ENCODE measurements at regions not wholly inside any gene's neighbourhood (a gene's known extent, or its start where the extent isn't known, plus 50 kb on each side); places are given as distances from the start of the nearest gene placed in this dataset.
A peak's percentile ranks its signal among the peaks of the same experiment; 100 is the strongest.

GRCh38 chr12:91718326-91718725 is 427.3 kb downstream of the BTG1 start:
- TF ChIP-seq GATA3 (IDR thresholded peaks at IDR 0.05; ENCODE audit: low read depth, low read length) (no peak), GATA2 (IDR thresholded peaks at IDR 0.05; ENCODE audit: low read depth, low read length) (no peak)

GRCh38 chr12:91717804-91718203 is 427.8 kb downstream of the BTG1 start:
- no peak for TF ChIP-seq GATA3 (IDR thresholded peaks at IDR 0.05; ENCODE audit: low read depth, low read length)
- TF ChIP-seq GATA2 (IDR thresholded peaks at IDR 0.05; ENCODE audit: low read depth, low read length) = no peak

- TF ChIP-seq GATA3 (IDR thresholded peaks at IDR 0.05; ENCODE audit: low read depth, low read length) = no peak
- TF ChIP-seq GATA2 (IDR thresholded peaks at IDR 0.05; ENCODE audit: low read depth, low read length) = no peak
Measured at GRCh38 chr12:91706466-91706865, 439.2 kb downstream of the BTG1 start.

GRCh38 chr12:91704446-91704845 is 441.2 kb downstream of the BTG1 start:
- TF ChIP-seq GATA2 (IDR thresholded peaks at IDR 0.05; ENCODE audit: low read depth, low read length) = no peak
- TF ChIP-seq GATA3 (IDR thresholded peaks at IDR 0.05; ENCODE audit: low read depth, low read length) = no peak

- TF ChIP-seq GATA2 (IDR thresholded peaks at IDR 0.05; ENCODE audit: low read depth, low read length) = no peak
- TF ChIP-seq GATA3 (IDR thresholded peaks at IDR 0.05; ENCODE audit: low read depth, low read length) = no peak
Measured at GRCh38 chr12:91703491-91704283, 442.0 kb downstream of the BTG1 start.

GRCh38 chr12:91702843-91703425 is 442.7 kb downstream of the BTG1 start:
- TF ChIP-seq GATA3 (IDR thresholded peaks at IDR 0.05; ENCODE audit: low read depth, low read length) (no peak), GATA2 (IDR thresholded peaks at IDR 0.05; ENCODE audit: low read depth, low read length) (no peak)

GRCh38 chr12:91695964-91696363 is 449.7 kb downstream of the BTG1 start:
- TF ChIP-seq GATA3 (IDR thresholded peaks at IDR 0.05; ENCODE audit: low read depth, low read length) = no peak
- TF ChIP-seq GATA2 (IDR thresholded peaks at IDR 0.05; ENCODE audit: low read depth, low read length) = 0 out of 2 replicates have a peak, but pooled peaks have one; percentile 30

- no peak for TF ChIP-seq GATA3 (IDR thresholded peaks at IDR 0.05; ENCODE audit: low read depth, low read length)
- TF ChIP-seq GATA2 (IDR thresholded peaks at IDR 0.05; ENCODE audit: low read depth, low read length) = no peak
Measured at GRCh38 chr12:91690531-91690930, 455.1 kb downstream of the BTG1 start.

- TF ChIP-seq GATA3 (IDR thresholded peaks at IDR 0.05; ENCODE audit: low read depth, low read length) (no peak), GATA2 (IDR thresholded peaks at IDR 0.05; ENCODE audit: low read depth, low read length) (no peak)
Measured at GRCh38 chr12:91687052-91688017, 458.3 kb downstream of the BTG1 start.

- TF ChIP-seq GATA2 (IDR thresholded peaks at IDR 0.05; ENCODE audit: low read depth, low read length) (no peak), GATA3 (IDR thresholded peaks at IDR 0.05; ENCODE audit: low read depth, low read length) (no peak)
Measured at GRCh38 chr12:91685917-91686316, 459.7 kb downstream of the BTG1 start.

GRCh38 chr12:91681751-91682150 is 463.9 kb downstream of the BTG1 start:
- TF ChIP-seq GATA3 (IDR thresholded peaks at IDR 0.05; ENCODE audit: low read depth, low read length) = no peak

- TF ChIP-seq GATA3 (IDR thresholded peaks at IDR 0.05; ENCODE audit: low read depth, low read length) (no peak), GATA2 (IDR thresholded peaks at IDR 0.05; ENCODE audit: low read depth, low read length) (no peak)
Measured at GRCh38 chr12:91680864-91681263, 464.8 kb downstream of the BTG1 start.

GRCh38 chr12:91677556-91677955 is 468.1 kb downstream of the BTG1 start:
- TF ChIP-seq GATA2 (IDR thresholded peaks at IDR 0.05; ENCODE audit: low read depth, low read length) (no peak), GATA3 (IDR thresholded peaks at IDR 0.05; ENCODE audit: low read depth, low read length) (no peak)

- no peak for TF ChIP-seq GATA2 (IDR thresholded peaks at IDR 0.05; ENCODE audit: low read depth, low read length)
- no peak for TF ChIP-seq GATA3 (IDR thresholded peaks at IDR 0.05; ENCODE audit: low read depth, low read length)
Measured at GRCh38 chr12:91675401-91675800, 470.2 kb downstream of the BTG1 start.
